ENCODE measurements at regions not wholly inside any gene's neighbourhood (a gene's known extent, or its start where the extent isn't known, plus 50 kb on each side); places are given as distances from the start of the nearest gene placed in this dataset.

DNA sequence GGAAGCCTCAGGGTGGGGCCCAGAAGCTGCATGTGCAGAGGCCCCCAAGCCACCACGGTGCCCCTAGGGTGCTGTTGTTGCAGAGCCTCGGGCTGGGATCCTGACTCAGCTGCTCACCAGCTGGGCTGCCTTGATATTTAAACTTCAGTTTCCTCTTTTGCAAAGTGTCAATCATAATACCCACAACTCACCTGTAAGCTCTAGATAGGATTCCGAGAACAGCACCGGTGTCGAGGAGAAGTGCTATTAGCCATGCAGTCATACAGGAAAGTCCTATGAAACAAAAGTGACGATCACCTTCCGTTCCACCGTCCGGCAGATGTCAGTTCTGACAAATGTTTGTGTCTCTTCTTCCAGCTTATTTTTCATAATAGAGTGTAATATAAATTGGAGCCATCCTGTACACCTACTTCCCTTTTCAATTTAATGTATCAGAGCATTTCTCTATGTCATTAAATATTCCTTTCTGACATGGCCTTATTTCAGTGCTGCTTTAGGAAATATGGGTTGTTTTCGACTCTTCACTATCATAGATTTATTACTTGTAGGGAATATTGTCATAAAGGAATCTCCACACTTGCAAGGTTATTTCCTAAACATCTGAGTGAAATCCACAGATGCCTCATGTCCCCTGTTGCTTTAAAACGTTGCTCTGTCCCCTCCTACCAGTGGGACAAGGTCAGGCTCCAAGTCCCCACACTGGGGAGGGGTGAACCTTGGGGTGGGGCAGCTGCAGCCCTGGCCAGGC lies 100.8 kb downstream of the SIK1 start:
- no peak for TF ChIP-seq JUND (IDR thresholded peaks at IDR 0.05; ENCODE audit: low read depth)
- in situ Hi-C loops (cut with HindIII; ENCODE audit: low pct_unique_long_range_greater_than_20kb, low sequenced_read_pairs) = no loop called here
- no peak for DNase-seq (ENCODE audit: low read depth in 1 of 2, low spot score in 1 of 2)

DNA sequence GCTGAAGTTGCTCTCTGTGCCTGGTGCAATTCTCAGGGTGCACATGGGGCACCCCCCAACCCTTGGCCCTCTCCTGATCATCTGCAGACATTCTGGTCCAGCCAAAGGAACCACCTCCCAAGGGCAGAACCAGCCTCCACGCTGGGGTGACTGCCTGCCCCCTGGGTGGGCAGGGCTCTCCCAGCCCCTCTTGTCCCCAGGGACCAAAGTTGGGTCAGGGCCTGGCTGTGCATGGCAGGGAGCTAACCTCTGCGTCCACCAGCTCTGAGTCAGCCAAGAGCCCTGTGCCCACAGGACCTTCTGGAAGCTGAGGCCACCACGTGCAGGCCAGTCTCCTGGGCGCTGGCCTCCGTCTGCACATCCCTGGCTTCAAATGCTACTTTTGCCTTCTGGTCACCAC lies 101.9 kb downstream of the SIK1 start:
- no peak for TF ChIP-seq JUND (IDR thresholded peaks at IDR 0.05; ENCODE audit: low read depth)
- in situ Hi-C loops (cut with HindIII; ENCODE audit: low pct_unique_long_range_greater_than_20kb, low sequenced_read_pairs) = no loop called here

DNA sequence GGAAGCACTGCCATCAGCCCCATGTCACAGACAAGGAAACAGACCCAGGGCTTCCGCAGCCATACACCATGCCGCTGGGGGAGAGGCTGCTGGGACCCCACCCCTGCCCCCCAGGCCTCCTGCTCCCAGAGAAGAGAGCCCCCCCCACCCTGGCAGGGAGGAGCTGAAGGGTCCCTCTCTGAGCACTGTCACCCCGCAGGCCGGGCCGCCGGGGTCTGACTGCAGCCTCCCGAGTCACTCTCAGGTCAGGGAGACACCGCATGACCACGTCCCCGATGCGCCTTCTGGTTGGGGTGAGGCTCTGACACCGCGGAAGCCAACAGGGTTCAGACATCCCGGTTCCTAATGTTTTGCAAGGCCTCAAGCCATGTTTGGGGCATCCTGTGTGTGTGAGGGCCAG lies 102.3 kb downstream of the SIK1 start:
- no peak for TF ChIP-seq JUND (IDR thresholded peaks at IDR 0.05; ENCODE audit: low read depth)
- in situ Hi-C loops (cut with HindIII; ENCODE audit: low pct_unique_long_range_greater_than_20kb, low sequenced_read_pairs) = no loop called here

More for the DNA sequence above, 101.9 kb downstream of the SIK1 start:
- DNase-seq (ENCODE audit: low read depth in 1 of 2, low spot score in 1 of 2) = no peak

DNA sequence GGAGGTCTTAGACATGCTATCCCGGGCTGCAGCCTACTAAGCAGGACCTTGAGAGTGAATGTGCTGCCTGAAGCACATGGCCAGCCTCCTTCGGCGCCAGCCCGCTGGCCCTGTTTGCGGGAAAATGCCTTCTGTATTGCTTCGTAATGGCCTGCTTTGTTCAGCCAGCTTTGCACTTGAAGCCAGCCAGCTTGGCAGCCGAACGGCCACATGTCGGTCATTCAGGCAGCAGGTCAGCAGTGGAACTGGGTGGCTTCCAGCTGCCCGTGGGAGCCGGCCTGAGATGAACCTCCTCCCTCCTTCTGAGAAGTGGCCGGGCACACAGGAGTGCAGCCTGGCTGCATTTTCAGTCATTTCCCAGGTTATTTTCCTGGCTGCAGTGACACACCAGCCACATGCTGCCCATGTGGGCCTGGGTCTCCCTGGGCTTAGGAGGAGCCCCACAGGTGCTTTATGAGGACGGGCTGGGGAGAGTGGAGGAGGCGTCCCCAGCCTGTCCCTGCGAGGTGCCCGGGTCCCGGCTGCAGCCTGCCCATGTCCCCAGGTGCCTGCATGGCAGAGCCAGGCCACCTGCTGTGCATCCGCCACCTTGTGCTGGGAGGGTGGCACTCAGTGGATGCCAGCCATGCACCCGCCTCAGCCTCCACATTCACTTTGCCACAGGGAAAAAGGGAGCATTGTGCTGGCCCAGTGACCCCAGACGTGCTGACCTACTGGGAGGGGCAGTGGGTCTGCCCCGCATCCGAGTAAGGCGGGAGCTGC lies 103.5 kb downstream of the SIK1 start:
- in situ Hi-C loops (cut with HindIII; ENCODE audit: low pct_unique_long_range_greater_than_20kb, low sequenced_read_pairs) = no loop called here
- TF ChIP-seq JUND (IDR thresholded peaks at IDR 0.05; ENCODE audit: low read depth) = no peak
- DNase-seq (ENCODE audit: low read depth in 1 of 2, low spot score in 1 of 2) = no peak

More for the DNA sequence above, 102.3 kb downstream of the SIK1 start:
- no peak for DNase-seq (ENCODE audit: low read depth in 1 of 2, low spot score in 1 of 2)

DNA sequence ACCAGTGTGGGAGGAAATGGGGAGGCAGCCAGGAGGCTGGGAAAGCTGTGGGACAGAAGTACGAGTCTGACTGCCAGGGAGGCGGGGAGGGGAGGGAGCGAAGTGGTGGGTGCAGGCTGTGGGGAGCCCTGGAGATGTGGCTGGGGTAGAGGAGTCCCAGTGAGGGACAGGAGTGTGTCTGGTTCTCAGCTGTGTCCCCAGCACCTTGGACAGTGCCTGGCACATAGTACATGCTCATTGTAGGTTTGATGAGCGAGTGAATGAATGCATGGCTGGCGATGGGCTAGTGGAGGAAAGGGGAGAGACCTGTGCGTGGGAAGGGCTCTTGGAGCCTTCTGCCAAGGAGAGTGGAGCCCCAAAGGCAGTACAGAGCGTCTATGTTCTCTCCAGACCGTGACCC lies 104.1 kb downstream of the SIK1 start:
- in situ Hi-C loops (cut with HindIII; ENCODE audit: low pct_unique_long_range_greater_than_20kb, low sequenced_read_pairs) = no loop called here
- TF ChIP-seq JUND (IDR thresholded peaks at IDR 0.05; ENCODE audit: low read depth) = no peak
- DNase-seq (ENCODE audit: low read depth in 1 of 2, low spot score in 1 of 2) = peak in 1 of 2 experiments; percentile 38

DNA sequence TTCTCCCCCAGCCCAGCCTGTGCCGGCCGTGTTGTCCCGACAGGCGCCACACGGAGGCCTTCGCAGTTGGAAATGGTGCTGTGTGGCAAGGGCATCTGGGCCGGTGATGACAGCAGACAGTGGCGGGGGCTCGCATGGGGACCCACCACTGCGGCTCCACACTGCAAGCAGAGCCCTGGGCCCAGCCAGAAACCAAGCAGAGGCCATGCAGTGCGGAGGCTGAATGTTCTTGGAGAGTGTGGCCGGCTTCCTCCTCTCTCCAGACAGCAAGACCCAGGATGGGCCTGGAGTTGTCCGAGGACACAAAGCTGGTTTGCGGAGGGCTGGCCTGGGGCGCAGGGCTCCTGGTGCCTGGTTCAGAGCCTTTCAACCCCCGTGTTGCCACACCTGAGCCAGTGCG lies 104.6 kb downstream of the SIK1 start:
- in situ Hi-C loops (cut with HindIII; ENCODE audit: low pct_unique_long_range_greater_than_20kb, low sequenced_read_pairs) = no loop called here
- TF ChIP-seq JUND (IDR thresholded peaks at IDR 0.05; ENCODE audit: low read depth) = no peak
- no peak for DNase-seq (ENCODE audit: low read depth in 1 of 2, low spot score in 1 of 2)

DNA sequence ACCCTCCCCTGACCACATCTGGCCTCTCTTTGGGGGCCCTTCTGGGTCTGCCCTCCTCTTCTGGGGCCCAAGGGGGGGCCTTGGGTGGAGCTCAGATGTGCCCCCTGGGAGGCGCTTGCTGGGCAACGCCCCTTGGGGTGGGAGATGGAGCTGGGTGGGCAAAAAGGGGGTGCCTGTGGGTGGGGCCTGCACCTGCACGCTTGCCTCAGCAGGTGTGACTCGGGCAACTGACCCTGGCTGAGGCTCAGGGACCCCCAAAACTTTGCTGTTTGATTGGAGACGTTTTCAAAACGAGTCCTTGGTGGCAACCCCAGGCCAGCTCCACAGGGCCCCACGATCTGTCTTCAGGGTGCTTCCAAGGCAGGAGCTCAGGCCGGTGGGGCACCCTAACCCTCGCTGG lies 105.3 kb downstream of the SIK1 start:
- no peak for DNase-seq (ENCODE audit: low read depth in 1 of 2, low spot score in 1 of 2)
- in situ Hi-C loops (cut with HindIII; ENCODE audit: low pct_unique_long_range_greater_than_20kb, low sequenced_read_pairs) = no loop called here
- no peak for TF ChIP-seq JUND (IDR thresholded peaks at IDR 0.05; ENCODE audit: low read depth)

DNA sequence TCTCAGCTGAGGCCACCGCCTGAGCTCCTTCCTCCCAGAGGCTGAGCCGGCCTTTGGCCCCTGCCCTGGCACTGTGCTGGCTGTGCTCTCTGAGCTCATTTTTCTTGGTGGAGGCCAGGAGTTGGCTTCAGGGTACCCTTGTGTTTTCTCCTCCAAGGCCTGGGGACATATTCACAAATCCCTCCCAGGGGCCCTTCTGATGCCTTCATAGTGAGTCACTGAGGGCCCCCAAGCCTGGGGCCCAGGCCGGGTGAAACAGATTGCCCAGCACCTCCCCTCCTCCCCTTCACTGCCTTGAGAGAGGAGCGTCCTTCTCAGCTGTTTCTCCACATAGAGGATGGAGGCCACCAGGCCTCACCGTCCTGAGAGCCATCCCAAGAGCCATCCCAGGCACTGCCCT lies 105.8 kb downstream of the SIK1 start:
- no peak for DNase-seq (ENCODE audit: low read depth in 1 of 2, low spot score in 1 of 2)
- TF ChIP-seq JUND (IDR thresholded peaks at IDR 0.05; ENCODE audit: low read depth) = no peak
- in situ Hi-C loops (cut with HindIII; ENCODE audit: low pct_unique_long_range_greater_than_20kb, low sequenced_read_pairs) = no loop called here

DNA sequence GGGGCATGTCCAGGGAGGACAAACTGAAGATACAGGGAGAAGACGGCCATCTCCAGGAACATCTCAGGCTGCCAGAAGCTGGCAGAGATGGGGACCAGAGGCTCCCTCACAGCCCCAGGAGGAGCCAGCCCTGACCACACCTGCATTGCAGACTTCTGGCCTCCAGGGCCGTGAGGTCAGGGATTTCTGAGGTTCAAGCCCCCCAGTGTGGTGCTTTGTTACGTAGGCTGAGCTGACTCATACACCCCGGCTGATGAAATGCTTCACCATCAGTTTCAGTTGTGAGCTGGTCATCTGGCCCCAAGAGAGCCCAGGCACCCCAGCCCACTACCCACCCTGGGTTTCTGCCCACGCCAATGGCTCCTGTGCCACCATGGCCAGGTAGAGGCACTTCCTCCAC lies 106.4 kb downstream of the SIK1 start:
- DNase-seq (ENCODE audit: low read depth in 1 of 2, low spot score in 1 of 2) = no peak
- no peak for TF ChIP-seq JUND (IDR thresholded peaks at IDR 0.05; ENCODE audit: low read depth)

DNA sequence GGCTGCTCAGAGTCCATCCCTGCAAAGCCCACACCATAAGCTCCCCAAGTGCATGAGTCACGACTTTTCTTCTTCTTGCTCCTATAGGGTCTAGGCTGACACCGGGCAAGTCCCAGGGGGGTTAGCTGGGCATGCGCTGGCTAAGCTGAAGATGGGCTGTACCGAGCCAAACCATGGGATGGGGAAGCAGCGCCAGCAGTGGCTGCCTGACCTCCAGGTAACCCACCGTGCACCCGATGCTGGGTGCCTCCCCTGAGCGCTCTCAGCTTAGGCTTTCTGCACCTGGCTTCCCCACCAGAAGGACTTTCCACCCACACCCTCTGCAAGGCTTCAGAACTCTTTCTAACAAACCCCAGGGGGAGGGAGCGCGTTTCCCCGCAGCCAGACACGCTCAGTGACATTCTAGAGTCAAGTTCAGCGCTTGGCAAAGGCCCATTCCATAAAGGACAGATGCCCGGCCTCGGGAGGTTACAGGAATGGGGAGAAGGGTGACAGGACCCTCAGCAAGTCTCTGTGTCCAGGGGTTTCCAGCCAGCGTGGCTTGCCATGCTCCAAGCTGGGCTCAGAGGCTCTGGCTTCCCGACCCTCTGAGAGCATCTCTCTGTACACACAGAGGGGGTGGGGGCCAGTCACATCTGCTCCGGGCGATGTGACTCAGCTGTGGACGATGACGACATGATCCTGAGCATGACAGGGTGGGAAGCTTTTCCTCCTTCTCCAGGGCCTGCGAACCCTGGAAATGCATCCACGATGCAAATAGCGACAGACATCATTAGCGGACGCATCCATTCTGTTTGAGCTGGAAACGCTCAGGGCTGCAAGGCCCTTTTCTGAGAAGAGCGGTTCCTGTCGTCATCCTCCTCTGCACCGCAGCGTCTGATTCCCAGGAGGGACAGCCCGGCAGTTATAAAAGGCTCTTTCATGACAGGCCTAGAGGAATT lies 107.8 kb downstream of the SIK1 start:
- in situ Hi-C loops (cut with HindIII; ENCODE audit: low pct_unique_long_range_greater_than_20kb, low sequenced_read_pairs) = no loop called here
- no peak for TF ChIP-seq JUND (IDR thresholded peaks at IDR 0.05; ENCODE audit: low read depth)
- no peak for DNase-seq (ENCODE audit: low read depth in 1 of 2, low spot score in 1 of 2)

More for the DNA sequence above, 106.4 kb downstream of the SIK1 start:
- in situ Hi-C loops (cut with HindIII; ENCODE audit: low pct_unique_long_range_greater_than_20kb, low sequenced_read_pairs) = no loop called here

DNA sequence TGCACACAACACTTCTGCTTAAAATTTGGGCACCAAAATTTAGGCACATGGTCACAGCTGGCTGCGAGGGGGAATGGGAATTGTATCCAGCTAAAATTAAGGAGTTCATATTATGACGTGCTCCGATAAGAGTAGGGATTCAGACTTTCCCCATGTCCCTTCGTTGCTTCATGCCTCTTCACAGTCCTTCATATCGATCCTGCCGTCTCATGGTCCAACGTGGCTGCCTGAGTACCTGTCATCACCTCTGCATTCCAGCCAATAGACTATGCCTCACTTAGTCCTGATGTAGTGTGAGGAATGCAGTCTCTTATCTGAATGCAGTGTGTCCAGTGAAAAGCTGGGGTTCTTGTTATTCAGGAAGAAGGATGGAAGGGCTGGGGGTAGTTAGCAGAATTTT lies 108.6 kb downstream of the SIK1 start:
- in situ Hi-C loops (cut with HindIII; ENCODE audit: low pct_unique_long_range_greater_than_20kb, low sequenced_read_pairs) = no loop called here
- TF ChIP-seq JUND (IDR thresholded peaks at IDR 0.05; ENCODE audit: low read depth) = no peak
- DNase-seq (ENCODE audit: low read depth in 1 of 2, low spot score in 1 of 2) = no peak

DNA sequence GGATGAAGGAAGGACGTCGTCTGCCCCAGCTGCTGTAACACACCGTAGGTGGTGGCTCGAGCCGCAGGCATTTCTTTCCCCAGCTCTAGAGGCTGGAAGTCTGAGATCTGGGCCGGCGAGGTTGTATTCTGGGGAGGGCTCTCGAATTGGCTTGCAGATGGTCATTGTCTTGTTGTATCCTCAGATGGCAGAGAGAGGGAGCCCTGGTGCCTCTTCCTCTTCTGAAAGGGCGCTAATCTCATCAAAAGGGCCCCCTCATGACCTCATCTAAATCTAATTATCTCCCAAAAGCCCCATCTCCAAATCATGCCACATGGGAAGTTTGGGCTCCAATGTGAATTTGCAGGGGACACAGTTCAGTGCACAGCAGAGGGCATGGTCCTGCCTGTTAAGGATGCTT lies 109.0 kb downstream of the SIK1 start:
- no peak for DNase-seq (ENCODE audit: low read depth in 1 of 2, low spot score in 1 of 2)
- TF ChIP-seq JUND (IDR thresholded peaks at IDR 0.05; ENCODE audit: low read depth) = no peak
- in situ Hi-C loops (cut with HindIII; ENCODE audit: low pct_unique_long_range_greater_than_20kb, low sequenced_read_pairs) = no loop called here

Measured in T47D (cell line).